Right renal cortex interstitium (tissue), 3 donors: ENCODE measurements at regions not wholly inside any gene's neighbourhood (a gene's known extent, or its start where the extent isn't known, plus 50 kb on each side); places are given as distances from the start of the nearest gene placed in this dataset.
A peak's percentile ranks its signal among the peaks of the same experiment; 100 is the strongest.
"Not testable (repeated sequence)": the region's sequence is repeated elsewhere in the genome, so short reads cannot be mapped to it uniquely, and the experiment has no call there.

ENCODE experiments used
- DNase-seq, 3 donors: peaks; one replicate each; pipeline ENCODE4 v3.0.0-alpha.2; 2013; ENCODE audit warnings: low read depth in 3 of 3, low spot score in 2 of 3

DNA sequence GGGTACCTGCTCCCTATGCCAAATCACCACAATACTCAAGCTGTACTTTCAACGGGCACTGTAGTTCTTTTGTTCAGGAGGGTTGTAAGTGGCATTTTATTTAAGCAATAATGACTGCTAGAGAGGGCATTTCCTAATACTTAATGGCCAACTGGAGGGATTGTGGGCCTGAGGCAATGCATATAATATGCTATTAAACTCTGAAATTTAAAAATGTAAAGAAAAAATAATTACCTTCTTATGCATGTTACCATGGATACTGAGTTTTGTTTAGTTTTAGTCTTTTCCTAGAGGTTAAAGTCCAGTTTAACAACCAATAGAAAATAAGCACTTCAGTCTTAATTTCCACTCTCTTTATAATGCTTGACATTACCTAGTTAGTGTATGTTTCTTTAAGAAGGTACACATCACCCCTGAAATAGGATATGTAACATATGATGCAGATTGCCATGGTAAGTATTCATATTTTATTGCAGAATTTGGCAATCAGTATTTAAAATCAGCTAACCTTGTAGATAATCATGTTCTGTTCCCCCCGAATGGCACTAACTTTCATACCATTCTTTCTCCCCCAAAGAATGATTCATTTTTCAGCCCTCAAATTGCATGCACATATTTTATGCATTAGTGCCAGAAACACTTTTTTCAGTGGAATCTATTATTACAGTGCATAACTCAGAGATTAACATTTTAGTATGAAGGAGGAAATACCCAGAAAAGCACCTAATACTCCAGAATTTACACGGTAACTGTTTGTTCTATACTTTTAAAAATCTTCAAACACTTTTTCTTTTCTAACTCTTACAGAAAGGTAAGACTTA, 90.3 kb upstream of the ZNF438 start:
- DNase-seq, result no peak

DNA sequence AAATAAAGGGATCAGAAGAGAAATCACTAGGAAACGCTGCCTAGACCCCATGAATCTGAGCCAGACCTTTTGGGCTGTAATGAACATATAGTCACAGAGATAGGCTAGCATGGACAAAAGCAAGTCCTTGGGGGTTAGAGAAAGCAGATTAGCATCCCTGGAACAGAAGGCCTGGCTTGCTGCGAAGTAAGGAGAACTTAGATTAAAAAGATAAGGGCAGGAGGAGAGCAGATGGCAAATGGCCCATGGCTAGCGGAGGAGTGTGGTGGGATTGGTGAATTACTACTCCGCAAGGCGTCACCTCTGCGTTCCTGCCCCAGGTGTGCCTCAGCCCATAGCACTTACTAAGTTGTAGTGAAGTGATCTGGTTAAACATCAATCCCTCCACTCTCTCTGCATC, 92.3 kb upstream of the ZNF438 start:
- DNase-seq, result no peak

DNA sequence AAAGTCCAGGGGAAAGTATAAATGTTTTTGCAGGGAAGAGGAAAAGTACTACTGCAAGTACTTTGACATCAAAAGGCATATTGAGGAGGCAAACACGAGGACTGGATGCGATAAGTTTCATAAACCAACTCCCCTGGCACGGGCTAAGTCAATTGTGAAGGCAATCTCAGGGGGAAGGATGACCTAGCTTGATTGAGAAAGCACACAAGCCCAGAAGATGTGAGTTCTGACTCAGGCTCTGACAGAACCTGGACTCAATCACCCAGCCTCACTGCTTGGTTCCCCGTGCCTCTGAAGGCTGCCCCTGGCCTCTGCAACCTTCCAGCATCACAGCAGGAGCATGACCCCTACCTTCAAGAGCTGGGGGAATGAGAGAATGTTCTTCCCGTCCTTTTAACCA, 93.2 kb upstream of the ZNF438 start:
- no peak for DNase-seq

DNA sequence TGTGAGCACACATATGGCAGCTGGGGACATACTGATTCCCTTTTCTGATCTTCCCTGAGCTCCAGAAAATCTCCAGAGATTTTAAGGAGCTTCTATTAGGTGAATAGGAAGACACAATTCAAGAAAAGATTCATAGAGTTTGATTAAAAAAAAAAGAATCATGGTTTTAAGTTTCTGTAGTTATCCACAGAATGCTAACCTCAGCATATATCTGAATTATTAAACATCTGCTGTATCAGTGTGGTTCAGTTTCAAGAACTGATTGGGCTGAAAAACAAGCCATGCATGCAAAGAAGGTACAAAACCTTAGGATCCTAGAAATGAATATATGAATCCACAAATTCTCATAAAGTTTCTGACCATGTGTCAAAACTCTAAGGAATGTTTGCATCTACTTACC, 94.1 kb upstream of the ZNF438 start:
- no peak for DNase-seq

DNA sequence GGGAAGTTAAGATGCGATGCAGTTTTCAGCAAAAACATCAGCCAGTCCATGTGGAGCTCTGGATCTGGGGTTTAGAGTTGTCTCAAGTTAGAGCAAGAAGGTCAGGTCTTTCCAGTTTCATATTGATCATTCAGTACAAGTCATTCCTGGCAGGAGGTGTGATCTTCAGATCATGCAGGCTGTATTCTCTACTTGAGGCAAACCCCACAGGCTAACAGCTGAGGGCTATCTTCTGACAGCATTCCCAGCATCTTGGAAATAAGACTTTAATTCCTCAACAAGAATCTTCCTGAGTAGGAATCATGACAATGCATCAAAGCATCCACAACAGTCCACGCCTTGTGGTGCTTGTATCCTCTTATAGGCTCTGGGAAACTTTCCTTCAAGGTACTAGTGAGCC, 94.9 kb upstream of the ZNF438 start:
- DNase-seq, result no peak

DNA sequence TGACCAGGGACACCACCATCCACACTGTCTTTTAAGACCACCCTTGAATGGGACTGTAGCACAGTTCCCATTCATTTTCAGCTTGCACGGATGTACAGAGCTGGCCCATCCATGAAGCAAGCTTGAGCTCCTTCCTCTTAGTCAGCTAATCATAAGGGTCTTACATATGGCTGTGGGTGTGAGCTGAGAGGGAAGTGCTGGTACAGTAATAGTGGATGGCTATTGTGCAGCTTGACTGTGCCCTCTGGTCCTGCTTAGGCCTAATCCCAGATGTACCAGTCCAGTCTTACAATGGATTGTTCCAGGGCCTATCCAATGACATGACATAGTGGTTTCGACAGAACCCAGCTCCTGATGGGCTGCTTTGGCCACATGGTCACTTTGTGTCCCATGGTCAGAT, 96.9 kb upstream of the ZNF438 start:
- no peak for DNase-seq

DNA sequence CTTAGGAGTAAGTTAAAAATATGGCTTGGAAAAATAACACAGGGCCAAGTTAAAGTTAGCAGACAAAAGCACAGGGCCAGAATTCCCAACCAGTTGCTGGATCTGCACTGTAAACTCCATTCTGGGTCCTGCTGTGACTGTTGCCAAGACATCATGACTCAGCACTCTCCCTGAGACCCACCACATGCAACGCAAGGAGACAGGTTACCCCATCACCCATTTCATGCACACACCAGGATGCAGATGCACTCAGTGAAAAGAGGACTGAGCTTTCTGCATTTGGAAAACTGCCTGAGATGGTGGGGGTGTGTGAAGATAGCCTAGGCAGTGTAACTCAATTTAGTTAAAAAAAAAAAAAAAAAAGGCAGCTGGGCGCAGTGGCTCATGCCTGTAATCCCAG, 97.6 kb upstream of the ZNF438 start:
- no peak for DNase-seq

DNA sequence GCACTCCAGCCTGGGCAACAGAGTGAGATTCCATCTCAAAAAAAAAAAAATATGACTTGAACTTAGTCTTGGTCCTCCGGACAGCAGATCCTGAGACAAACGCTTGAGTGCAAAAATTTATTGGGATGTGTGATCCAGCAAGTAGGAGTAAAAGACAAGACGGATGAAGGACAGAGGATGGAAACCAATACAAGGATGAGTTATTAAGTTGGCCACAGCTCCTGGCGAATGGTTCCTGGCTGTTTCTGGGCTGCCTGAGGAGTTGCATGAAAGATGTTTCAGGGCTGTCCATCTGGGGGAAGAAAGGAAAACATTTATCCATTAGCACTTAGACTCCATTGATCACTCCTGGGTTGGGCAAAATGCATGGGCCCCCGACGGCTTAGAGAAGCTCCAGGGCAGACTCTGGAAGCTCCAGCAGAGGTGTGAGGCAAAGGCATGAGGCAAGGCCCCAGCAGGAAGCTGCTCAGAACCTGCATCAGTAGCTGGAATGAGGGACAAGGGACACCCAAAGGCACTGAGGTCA, 98.3 kb upstream of the ZNF438 start:
- DNase-seq, result no peak

DNA sequence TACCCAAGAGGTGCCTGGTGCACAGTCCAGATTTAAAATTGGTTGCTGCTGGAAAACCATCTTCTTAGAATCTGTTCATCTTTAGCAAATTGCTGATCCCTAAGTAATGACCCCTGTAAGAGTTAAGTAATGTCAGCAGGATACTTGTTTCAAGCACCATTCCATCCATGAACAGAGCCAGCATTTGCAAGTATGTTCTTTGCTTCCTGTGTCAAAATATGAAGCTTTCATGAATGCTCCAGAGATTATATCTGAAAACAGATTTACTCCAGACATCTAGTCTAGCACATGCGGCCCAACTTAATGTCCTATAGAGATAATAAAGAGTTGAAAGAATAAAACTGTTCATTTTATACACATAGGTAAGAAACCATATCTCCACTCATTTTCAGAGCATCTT, 98.7 kb upstream of the ZNF438 start:
- no peak for DNase-seq

DNA sequence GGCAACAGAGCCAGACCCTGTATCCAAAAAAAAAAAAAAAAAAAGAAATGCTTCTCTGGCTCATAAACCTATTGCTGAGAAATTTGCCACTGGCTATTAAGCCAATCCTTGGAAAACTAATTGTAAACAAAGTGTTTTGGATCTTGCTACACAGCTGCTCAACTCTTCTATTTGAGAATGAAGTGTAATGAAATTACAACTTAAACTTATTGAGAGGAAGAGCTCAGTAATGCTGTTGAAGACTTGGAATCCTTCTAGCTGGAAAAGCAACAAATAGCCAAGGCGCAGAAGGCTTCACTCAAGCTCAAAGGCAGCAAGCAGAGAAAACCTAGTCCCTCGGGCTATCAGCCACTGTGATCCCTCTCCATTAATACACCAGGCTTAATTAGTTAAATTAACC, 99.6 kb upstream of the ZNF438 start:
- DNase-seq, result no peak

DNA sequence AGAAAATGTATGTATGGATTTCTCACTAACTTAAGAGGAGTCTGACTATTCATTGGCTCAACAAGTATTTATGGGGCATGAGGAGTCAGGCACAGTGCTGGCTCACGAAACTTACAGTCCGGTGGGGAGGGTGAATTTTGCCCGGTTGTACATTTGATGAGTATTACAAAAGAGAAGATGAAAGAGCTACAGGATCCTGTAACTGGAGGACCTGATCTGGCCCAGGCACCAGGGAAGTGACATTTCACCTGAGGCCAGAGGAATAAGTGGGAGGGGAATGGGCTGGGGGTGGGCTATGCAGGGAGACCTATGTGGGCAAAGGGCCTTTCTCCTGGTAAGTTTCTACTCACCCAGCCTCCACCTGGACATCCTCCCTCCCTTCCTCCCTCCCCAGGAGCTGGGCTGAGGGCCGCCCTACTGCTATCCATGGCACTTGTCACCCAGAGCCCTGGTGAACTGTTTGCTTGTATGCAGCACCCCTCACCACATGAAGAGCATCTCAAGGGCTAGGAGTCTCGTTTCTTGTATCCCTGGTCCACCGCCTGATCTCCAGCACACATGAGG, 101.1 kb upstream of the ZNF438 start:
- DNase-seq, result no peak

DNA sequence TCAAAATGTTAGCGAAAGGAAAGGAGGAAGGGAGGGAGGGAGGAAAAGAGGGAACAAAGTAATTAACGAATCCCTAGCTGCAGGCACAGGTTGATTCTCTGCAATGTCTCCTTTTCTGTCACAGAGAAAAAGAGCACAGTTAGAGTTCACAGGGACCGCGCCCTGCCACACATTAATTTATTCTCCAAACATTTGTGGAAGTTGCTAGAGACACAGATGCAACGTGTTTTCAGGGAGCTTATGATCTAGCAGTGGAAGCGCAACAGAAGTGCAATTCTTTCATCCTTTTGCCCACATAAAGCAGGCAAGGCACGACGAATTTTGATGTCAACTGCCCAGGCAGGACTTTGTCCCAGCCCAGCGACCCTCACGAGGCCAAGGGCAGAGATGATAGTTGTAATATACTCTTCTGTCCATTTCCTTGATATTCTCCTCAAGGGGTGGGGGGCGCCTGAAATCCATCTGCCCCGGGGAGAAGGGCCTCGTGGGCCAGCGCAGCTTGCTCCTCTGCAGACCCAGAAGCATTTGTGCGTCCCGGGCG, 101.7 kb upstream of the ZNF438 start:
- DNase-seq, result no peak

DNA sequence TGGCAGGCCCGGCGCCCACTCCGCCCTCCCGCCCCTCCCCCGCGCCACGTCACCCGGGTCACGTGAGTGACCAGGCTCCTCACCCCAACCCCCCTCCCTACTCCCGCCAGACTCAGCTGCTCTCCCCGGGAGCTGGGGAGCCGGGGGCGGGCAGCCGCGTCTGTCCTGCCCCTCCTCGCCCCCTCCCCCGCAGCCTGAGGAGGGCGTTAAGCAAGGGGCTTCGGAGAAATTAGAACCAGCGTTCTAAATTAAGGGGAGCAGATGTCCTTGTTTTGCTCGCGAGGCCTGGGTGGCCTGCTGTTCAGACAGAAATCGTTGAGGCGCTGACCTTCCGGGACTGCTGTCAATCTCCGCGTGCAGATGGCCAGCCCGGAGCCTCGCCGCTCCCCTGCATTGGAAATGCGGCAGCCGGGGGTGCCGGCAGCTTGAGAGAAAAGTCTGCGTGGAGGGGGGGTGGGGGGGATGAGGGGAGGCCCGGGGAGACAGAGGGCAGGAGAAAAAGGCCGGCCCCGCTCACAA, 102.2 kb upstream of the ZNF438 start:
- DNase-seq, result peak; percentile 52 to 79 (median 78)

DNA sequence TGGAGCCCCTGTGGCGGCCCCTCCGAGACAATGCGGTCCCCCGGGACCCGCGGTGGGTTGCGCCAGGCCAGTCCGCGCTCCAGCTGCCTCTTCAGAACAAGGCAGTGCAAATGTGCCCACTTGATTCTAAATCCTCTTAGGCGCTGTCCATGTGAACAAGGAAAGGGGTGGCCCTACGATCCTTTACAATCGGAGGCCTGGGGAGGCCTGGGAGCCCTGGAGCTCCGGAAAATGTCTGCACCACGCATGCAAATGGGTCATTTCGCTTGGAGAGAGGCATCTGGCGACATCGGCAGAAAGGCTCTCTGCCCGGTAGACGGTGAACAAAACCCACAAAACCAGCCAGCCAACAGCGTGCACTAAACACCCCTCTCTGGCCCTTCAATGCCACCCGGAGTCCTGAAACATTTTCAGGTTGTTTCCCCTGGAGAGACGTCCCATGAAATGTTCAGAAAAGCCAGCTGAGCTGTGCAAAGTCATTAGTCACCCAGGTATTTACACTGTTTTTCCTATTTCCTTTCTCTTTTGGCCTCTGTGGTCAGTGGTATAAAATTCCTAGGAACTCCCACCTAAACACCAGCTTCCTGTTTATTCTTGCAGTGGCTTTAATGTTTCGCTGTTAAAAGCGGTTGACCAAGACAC, 102.8 kb upstream of the ZNF438 start:
- peak; percentile 52 to 69 (median 62) for DNase-seq

DNA sequence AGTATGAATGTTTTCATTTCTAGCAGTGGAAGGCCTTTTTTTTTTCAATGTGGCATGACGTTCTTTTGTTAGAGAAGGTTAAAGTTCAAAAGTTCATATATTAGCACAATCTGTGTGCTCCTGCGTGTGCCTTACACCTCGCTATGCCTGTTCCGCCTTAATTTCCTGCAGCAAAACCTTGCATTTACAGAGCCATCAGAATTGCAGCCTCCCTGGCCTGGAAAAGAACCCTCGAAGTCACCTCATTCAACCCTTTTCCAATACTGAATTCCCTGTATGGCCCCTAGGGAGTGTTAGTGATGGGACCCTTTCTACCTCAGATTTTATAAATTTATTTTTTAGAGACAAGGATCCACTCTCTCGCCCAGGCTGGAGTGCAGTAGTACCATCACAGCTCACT, 103.5 kb upstream of the ZNF438 start:
- DNase-seq, result no peak

DNA sequence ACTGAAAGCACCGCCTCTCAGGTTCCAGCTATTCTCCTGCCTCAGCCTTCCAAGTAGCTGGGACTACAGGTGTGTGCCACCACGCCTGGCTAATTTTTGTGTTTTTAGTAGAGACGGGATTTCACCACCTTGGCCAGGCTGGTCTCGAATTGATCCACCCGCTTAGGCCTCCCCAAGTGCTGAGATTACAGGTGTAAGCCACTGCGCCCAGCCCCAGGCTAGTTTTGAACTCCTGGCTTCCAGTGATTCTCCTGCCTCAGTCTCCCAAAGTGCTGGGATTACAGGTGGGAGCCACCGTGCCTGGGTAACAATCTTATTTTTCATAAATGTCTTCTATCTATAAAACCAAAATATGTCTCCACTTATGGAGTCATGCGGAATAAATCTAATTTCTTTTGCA, 104.1 kb upstream of the ZNF438 start:
- not testable (repeated sequence) for DNase-seq

DNA sequence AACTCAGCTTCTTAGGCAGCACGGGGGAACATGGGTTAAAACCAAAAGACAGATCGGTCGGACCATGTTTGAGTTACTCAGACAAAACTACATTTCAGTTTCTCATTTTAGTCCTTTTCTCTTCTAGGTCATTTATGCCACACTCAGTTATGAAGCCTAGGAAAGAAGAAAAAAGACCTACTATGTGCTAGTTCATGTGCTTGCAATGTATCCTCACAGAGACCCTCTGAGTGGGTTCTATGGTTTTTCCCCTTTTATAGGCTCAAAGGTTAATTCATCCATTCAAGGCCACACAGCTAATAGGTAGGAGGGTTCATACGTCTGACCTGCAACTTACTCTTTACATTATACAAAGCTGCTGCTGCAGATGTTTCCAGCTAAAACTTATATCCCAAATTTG, 104.7 kb upstream of the ZNF438 start:
- no peak for DNase-seq

DNA sequence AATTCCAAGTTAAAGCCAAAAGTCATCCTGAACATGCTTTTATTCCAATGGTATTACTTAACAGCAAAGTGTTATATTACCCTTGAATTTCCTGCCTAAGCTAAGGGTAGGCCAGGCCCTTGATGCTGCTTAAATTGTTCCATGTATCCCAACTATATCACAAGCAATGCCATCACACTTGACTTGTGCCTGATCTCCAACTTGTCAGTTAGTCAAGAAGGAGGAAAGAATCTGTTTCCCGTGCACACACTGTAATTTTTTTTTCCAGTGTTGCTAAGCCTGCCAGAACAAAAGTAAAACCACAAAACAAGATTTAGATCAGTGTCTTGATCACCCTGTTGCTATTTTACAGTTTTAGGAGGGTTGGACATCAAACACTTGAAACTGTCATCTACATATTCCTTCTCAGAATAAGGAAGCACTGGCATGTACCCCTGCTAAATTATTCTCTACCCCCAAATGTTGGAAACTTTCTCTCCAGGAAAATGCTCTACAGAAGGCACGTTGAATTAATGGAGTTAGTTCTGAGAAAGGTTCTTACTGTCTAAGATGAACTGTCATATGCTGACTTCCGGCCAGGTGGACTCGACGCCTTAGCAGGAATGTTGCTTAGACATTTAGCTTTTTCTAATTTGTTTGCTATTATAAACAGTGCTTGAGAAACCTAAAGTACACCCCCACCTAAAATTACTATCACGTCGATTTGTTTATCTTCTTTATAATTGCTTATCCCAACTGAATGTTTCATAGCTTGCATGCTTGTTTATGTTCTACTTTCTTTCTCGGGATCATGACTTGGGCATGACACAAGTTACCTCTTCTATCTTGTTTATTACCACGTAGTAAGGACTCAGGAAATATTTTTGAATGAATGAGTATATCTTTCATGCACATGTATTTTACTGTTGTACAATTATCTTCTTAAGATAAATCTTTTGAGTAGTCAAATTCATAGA, 105.5 kb upstream of the ZNF438 start:
- DNase-seq, result no peak

DNA sequence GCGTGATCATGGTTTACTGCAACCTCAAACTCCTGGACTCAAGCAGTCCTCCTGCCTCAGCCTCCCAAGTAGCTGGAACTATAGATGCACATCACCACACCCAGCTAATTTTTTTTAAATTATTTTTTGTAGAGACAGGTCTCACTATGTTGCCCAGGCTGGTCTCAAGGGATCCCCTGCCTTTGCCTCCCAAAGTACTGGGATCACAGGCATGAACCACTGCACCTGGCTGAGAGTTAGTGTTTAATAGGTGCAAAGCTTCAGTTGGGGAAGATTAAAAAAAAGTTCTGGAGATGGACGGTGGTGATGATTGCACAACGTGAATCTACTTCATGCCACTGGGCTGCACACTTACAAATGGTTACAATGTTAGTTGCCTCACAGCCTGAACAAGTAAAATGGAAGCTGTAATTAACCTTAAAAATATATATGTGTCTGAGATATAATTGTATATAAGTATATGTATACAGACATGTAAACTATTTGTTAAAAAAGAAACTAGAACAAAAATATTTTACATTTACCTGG, 106.4 kb upstream of the ZNF438 start:
- DNase-seq, result no peak

DNA sequence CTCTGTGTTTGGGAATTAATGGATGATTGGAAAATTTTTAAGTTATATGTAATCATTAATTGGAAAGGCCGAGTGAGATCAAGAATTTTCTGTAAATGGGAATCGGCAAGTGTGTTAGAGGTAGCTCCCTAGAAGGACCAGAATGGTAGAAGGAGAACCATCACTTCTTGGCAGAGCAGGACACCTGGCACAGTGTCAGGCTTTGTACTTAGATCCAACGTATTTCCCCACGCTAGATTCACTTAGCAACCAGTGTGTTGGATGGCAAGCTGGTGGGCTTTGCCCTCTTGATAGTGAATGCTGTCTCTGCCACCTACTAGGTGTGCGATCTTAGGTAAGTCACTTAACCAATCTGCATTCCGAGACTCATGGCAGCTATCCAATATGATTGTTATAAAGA, 107.8 kb upstream of the ZNF438 start:
- DNase-seq, result no peak
